HL-60 (cell line): ENCODE measurements at regions not wholly inside any gene's neighbourhood (a gene's known extent, or its start where the extent isn't known, plus 50 kb on each side); places are given as distances from the start of the nearest gene placed in this dataset.

Experiments used
- DNase-seq, 2 experiments: peaks; one replicate each; pipeline ENCODE4 v3.0.0-alpha.2; 2010 to 2020; ENCODE audit warnings: low read depth in 1 of 2, low spot score in 1 of 2
- H3K27ac ChIP-seq: fragments of 250-450 bp; sonication (Bioruptor Pico); replicated peaks from 2 replicates; pipeline ENCODE4 v1.5.1; 2020; ENCODE audit warnings: mild to moderate bottlenecking, moderate library complexity
- H3K27me3 ChIP-seq: fragments of 250-450 bp; sonication (Bioruptor Pico); 2 replicates; pipeline ENCODE4 v1.5.1; 2021; ENCODE audit warnings: mild to moderate bottlenecking, moderate library complexity; ENCODE audit not compliant: insufficient read depth, poor library complexity, severe bottlenecking
- H3K4me3 ChIP-seq: replicated peaks from 2 replicates; pipeline ENCODE4 v1.5.1; 2011; ENCODE audit warnings: mild to moderate bottlenecking, control low read depth, low read length; ENCODE audit not compliant: insufficient read depth
- CTCF ChIP-seq: IDR thresholded peaks from one replicate; pipeline ENCODE4 v1.5.1; 2011; ENCODE audit warnings: low read length, control low read depth, inconsistent platforms; ENCODE audit not compliant: insufficient read depth
- GABPA ChIP-seq: IDR thresholded peaks from 2 replicates; pipeline ENCODE4 v1.6.1; 2012; ENCODE audit warnings: low read depth
- POLR2AphosphoS5 ChIP-seq: IDR thresholded peaks from 2 replicates; pipeline ENCODE4 v1.6.1; 2012; ENCODE audit warnings: low read depth
- REST ChIP-seq: IDR thresholded peaks from 2 replicates; pipeline ENCODE4 v1.6.1; 2012; ENCODE audit warnings: low read depth; ENCODE audit not compliant: insufficient replicate concordance
- SPI1 ChIP-seq: IDR thresholded peaks from 2 replicates; pipeline ENCODE4 v1.6.1; 2012; ENCODE audit warnings: low read depth, mild to moderate bottlenecking, borderline replicate concordance

- no peak for DNase-seq
- Histone ChIP-seq H3K27ac (no peak overlapping the region), H3K27me3 (no peaks in the 10 kb centered on the region), H3K4me3 (no peak overlapping the region)
- TF ChIP-seq POLR2AphosphoS5 (no peak), CTCF (no peak), SPI1 (no peak), REST (no peak), GABPA (no peak)
These were observed 214.4 kb downstream of the NRIP1 start for GRCh38 chr21:14850394-14850793.

GRCh38 chr21:14846621-14847020, 218.2 kb downstream of the NRIP1 start:
- no peak for TF ChIP-seq SPI1
- no peak for TF ChIP-seq REST
- TF ChIP-seq CTCF, result no peak
- no peak for TF ChIP-seq POLR2AphosphoS5
- no peak for TF ChIP-seq GABPA
- H3K27me3 ChIP-seq, result no peaks in the 10 kb centered on the region
- peak in 1 of 2 experiments; percentile 41 for DNase-seq
- no peak overlapping the region for H3K27ac ChIP-seq
- no peak overlapping the region for H3K4me3 ChIP-seq

- no peak for TF ChIP-seq REST
- no peak for TF ChIP-seq POLR2AphosphoS5
- no peak for TF ChIP-seq GABPA
- TF ChIP-seq SPI1, result no peak
- no peak for TF ChIP-seq CTCF
- no peak overlapping the region for H3K4me3 ChIP-seq
- no peaks in the 10 kb centered on the region for H3K27me3 ChIP-seq
- DNase-seq, result no peak
- no peak overlapping the region for H3K27ac ChIP-seq
These were observed 220.8 kb downstream of the NRIP1 start for GRCh38 chr21:14844001-14844400.
